ENCODE measurements at regions not wholly inside any gene's neighbourhood (a gene's known extent, or its start where the extent isn't known, plus 50 kb on each side); places are given as distances from the start of the nearest gene placed in this dataset.

DNA sequence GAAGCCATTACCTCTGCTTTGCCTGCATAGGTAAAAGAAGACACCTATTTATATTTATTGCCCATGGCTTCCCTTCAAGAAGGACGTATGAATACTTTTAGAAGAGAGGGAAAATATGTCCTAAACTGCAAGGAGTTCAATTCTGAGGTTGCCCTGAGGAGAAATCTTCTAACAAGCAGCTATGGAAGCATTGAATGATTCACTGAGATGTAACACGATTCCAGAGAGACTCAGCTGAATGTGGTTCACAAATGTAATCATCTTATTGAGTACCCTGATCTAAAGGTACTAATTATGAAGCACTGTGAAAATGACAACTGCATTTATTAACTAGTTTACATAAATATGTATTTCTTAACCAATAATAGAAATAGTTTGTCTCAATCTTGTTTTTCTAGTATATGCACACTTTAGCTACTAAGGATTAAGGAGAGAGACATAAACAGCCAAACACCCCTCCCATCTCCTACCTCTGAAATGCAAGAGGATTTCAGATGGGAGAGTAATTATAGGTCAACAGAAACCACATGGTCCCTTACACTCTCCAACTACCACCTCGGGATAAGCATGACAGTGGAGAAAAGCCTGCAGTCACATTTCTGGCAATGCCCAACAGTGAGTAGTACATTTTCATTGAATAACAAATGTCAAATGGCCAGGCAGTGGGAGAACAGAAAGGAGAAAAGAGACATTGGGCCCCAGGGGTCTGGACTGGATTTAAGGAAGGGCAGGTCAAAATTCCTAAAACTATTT lies 506.2 kb upstream of the IL12A start:
- Histone ChIP-seq H3K4me3 (ENCODE audit: low read depth, low read length) (no peak overlapping the region), H3K4me1 (no peaks in the 10 kb centered on the region), H3K4me2 (ENCODE audit: low read length) (no peak overlapping the region), H3K79me2 (no peaks in the 10 kb centered on the region), H2AFZ (no peak overlapping the region), H3K27ac (no peak overlapping the region), H3K9ac (no peak overlapping the region), H3K36me3 (ENCODE audit: control insufficient read depth, insufficient read depth, low read length) (no peaks in the 10 kb centered on the region), H3K27me3 (ENCODE audit: control insufficient read depth, insufficient read depth, low read length) (no peaks in the 10 kb centered on the region), H3K9me3 (ENCODE audit: control insufficient read depth, low read length) (no peaks in the 10 kb centered on the region)
- TF ChIP-seq, protein P1, sequence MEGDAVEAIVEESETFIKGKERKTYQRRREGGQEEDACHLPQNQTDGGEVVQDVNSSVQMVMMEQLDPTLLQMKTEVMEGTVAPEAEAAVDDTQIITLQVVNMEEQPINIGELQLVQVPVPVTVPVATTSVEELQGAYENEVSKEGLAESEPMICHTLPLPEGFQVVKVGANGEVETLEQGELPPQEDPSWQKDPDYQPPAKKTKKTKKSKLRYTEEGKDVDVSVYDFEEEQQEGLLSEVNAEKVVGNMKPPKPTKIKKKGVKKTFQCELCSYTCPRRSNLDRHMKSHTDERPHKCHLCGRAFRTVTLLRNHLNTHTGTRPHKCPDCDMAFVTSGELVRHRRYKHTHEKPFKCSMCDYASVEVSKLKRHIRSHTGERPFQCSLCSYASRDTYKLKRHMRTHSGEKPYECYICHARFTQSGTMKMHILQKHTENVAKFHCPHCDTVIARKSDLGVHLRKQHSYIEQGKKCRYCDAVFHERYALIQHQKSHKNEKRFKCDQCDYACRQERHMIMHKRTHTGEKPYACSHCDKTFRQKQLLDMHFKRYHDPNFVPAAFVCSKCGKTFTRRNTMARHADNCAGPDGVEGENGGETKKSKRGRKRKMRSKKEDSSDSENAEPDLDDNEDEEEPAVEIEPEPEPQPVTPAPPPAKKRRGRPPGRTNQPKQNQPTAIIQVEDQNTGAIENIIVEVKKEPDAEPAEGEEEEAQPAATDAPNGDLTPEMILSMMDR (IDR thresholded peaks at IDR 0.05), result no peak

DNA sequence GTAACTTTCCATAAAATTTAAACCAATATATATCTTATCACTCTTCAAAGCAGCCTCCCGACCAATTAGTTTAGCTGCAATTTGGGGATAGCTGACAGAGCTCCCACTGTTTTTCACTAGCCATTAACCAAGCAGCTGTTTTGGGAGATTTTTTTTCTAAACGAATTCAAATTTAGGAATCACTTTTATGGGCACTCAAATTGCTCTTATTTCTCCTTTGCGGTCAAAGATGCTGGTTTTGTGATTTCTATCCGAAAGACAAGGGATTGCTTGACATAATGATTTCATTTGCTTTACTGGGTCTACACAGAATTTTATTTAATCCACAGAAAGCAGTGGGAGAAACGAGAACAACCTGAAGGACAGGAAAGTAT lies 505.7 kb upstream of the IL12A start:
- no peaks in the 10 kb centered on the region for H3K9me3 ChIP-seq (ENCODE audit: control insufficient read depth, low read length)
- no peak overlapping the region for H3K4me2 ChIP-seq (ENCODE audit: low read length)
- H3K79me2 ChIP-seq, result no peaks in the 10 kb centered on the region
- H2AFZ ChIP-seq, result no peak overlapping the region
- H3K4me1 ChIP-seq, result no peaks in the 10 kb centered on the region
- H3K9ac ChIP-seq, result no peak overlapping the region
- H3K27me3 ChIP-seq (ENCODE audit: control insufficient read depth, insufficient read depth, low read length), result no peaks in the 10 kb centered on the region
- no peak overlapping the region for H3K4me3 ChIP-seq (ENCODE audit: low read depth, low read length)
- TF ChIP-seq, protein P1 (IDR thresholded peaks at IDR 0.05), result no peak
- H3K36me3 ChIP-seq (ENCODE audit: control insufficient read depth, insufficient read depth, low read length), result no peaks in the 10 kb centered on the region
- no peak overlapping the region for H3K27ac ChIP-seq

DNA sequence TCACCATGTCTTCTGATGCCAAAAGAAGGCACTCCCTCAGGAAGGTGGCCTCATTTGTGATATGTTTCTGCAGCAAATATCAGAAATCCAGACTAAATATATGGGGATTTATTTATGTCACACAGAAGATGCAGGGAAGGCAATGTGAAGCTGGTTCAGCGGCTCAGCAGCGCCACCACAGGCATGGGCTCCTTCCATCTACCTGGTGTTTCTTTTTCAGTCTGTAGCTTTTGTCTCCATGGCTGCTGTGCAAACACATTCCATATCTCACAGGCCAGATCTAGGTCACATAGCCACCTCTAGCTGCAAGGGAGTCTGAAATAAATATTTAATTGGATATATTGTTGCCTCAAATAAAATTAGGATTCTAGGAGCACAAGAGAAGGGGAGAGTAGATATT lies 502.1 kb upstream of the IL12A start:
- Histone ChIP-seq H3K27me3 (ENCODE audit: control insufficient read depth, insufficient read depth, low read length) (no peaks in the 10 kb centered on the region), H3K36me3 (ENCODE audit: control insufficient read depth, insufficient read depth, low read length) (no peaks in the 10 kb centered on the region), H3K4me1 (no peaks in the 10 kb centered on the region), H2AFZ (no peak overlapping the region), H3K27ac (no peak overlapping the region), H3K9ac (no peak overlapping the region), H3K9me3 (ENCODE audit: control insufficient read depth, low read length) (peaks cover 2% of the 10 kb centered on the region), H3K4me3 (ENCODE audit: low read depth, low read length) (no peak overlapping the region), H3K79me2 (no peaks in the 10 kb centered on the region), H3K4me2 (ENCODE audit: low read length) (no peak overlapping the region)
- TF ChIP-seq, protein P1 (IDR thresholded peaks at IDR 0.05), result no peak

DNA sequence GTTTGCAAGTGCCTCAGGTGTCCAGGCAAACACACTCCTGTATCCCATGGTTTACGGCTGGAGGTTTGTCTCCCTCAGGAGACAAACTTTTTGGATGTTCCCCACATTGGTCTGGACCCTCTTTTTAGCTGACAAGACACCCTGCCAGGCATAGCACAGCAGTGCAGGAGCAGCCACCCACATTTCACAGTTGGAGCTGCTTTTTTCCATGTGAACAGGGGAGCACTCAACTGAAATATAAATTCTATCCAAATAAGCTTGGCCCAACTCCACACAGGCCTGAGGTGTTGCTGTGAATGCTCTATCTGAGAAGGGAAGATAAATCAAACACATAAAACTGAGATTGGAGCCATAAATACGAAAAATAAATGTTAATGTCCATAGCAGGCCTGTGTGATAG lies 501.3 kb upstream of the IL12A start:
- Histone ChIP-seq H2AFZ (no peak overlapping the region), H3K4me2 (ENCODE audit: low read length) (no peak overlapping the region), H3K36me3 (ENCODE audit: control insufficient read depth, insufficient read depth, low read length) (no peaks in the 10 kb centered on the region), H3K27me3 (ENCODE audit: control insufficient read depth, insufficient read depth, low read length) (no peaks in the 10 kb centered on the region), H3K4me1 (no peaks in the 10 kb centered on the region), H3K4me3 (ENCODE audit: low read depth, low read length) (no peak overlapping the region), H3K9ac (no peak overlapping the region), H3K79me2 (no peaks in the 10 kb centered on the region), H3K9me3 (ENCODE audit: control insufficient read depth, low read length) (peaks cover 2% of the 10 kb centered on the region), H3K27ac (no peak overlapping the region)
- TF ChIP-seq, protein P1 (IDR thresholded peaks at IDR 0.05), result no peak

DNA sequence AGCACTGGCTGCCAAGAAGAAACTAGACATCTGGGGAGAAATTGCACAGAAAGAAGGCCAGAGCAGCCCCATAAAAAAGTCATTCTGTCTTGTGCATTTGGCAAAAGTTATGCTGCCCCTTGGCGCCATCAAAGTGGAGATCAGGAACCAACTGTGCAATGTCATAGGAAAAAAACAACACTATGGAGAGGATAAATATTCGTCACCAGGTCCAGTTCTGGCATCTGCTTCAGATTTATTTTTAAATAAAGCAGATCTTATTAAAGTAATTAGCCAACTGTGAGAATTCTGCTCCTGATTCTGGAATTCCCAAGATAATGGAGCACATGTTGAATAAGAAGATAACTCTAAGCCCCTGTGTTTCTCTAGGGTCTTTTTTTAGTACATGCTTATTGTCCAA lies 500.0 kb upstream of the IL12A start:
- Histone ChIP-seq H3K4me1 (no peaks in the 10 kb centered on the region), H3K36me3 (ENCODE audit: control insufficient read depth, insufficient read depth, low read length) (no peaks in the 10 kb centered on the region), H3K9ac (no peak overlapping the region), H3K79me2 (no peaks in the 10 kb centered on the region), H2AFZ (no peak overlapping the region), H3K4me3 (ENCODE audit: low read depth, low read length) (no peak overlapping the region), H3K4me2 (ENCODE audit: low read length) (no peak overlapping the region), H3K27ac (no peak overlapping the region), H3K9me3 (ENCODE audit: control insufficient read depth, low read length) (peaks cover 2% of the 10 kb centered on the region), H3K27me3 (ENCODE audit: control insufficient read depth, insufficient read depth, low read length) (no peaks in the 10 kb centered on the region)
- TF ChIP-seq, protein P1 (IDR thresholded peaks at IDR 0.05), result no peak

Measured in parathyroid adenoma (tissue), 2 donors.